ENCODE measurements at regions not wholly inside any gene's neighbourhood (a gene's known extent, or its start where the extent isn't known, plus 50 kb on each side); places are given as distances from the start of the nearest gene placed in this dataset.
"Not testable (repeated sequence)": the region's sequence is repeated elsewhere in the genome, so short reads cannot be mapped to it uniquely, and the experiment has no call there.

GRCh38 chr3:86766331-86766730, 224.6 kb downstream of the VGLL3 start:
- Histone ChIP-seq H3K4me3 (ENCODE audit: low read length) (no peak overlapping the region), H3K36me3 (ENCODE audit: control insufficient read depth in 2 of 3, insufficient read depth in 3 of 3, low read length in 3 of 3) (no peaks in the 10 kb centered on the region), H3K4me1 (ENCODE audit: control insufficient read depth in 2 of 2, insufficient read depth in 2 of 2, low read length in 2 of 2) (no peaks in the 10 kb centered on the region), H3K9me3 (ENCODE audit: control insufficient read depth in 2 of 3, low read length in 3 of 3) (no peaks in the 10 kb centered on the region), H3K27me3 (ENCODE audit: control insufficient read depth in 2 of 2, insufficient read depth in 2 of 2, low read length in 2 of 2) (no peaks in the 10 kb centered on the region), H3K27ac (ENCODE audit: low read depth, low read length) (no peak overlapping the region)
- H3K36me3 Mint-ChIP-seq: no peaks in the 10 kb centered on the region
- DNase-seq (no peak), ATAC-seq (no peak)
- intact Hi-C loops (cut with micrococcal nuclease): no loop called here
- ChIA-PET CTCF (no interaction called here), POLR2A (no interaction called here)
- H3K9me3 Mint-ChIP-seq: peaks cover 0 to 10% (median 0%) of the 10 kb centered on the region in 11 donors
- H3K4me1 Mint-ChIP-seq: no peaks in the 10 kb centered on the region
- H3K27me3 Mint-ChIP-seq: no peaks in the 10 kb centered on the region
- H3K27ac Mint-ChIP-seq: no peak overlapping the region
- no peak overlapping the region for H3K4me3 Mint-ChIP-seq

DNA sequence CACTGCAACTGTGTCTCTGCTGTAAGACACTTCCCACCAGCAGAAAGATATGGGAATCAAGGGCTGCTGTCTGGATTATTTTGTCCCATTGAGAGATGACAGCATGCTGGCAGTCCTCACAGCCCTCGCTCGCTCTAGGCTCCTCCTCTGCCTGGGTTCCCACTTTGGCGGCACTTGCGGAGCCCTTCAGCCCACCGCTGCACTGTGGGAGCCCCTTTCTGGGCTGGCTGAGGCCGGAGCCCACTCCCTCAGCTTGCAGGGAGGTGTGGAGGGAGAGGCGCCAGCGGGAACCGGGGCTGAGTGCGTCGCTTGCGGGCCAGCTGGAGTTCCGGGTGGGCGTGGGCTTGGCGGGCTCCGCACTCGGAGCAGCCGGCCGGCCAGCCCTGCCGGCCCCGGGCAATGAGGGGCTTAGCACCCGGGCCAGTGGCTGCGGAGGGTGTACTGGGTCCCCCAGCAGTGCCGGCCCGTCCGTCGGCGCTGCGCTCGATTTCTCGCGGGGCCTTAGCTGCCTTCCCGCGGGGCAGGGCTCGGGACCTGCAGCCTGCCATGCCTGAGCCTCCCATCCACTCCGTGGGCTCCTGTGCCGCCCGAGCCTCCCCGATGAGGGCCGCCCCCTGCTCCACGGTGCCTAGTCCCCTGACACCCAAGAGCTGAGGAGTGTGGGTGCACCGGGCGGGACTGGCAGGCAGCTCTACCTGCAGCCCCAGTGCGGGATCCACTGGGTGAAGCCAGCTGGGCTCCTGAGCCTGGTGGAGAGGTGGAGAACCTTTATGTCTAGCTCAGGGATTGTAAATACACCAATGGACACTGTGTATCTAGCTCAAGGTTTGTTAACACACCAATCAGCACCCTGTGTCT, 233.4 kb downstream of the VGLL3 start:
- CTCF ChIA-PET; ATAC-seq; POLR2A ChIA-PET; H3K4me3 ChIP-seq (ENCODE audit: low read length); H3K9me3 ChIP-seq (ENCODE audit: control insufficient read depth in 2 of 3, low read length in 3 of 3); H3K27me3 ChIP-seq (ENCODE audit: control insufficient read depth in 2 of 2, insufficient read depth in 2 of 2, low read length in 2 of 2); H3K4me1 ChIP-seq (ENCODE audit: control insufficient read depth in 2 of 2, insufficient read depth in 2 of 2, low read length in 2 of 2); H3K4me3 Mint-ChIP-seq; H3K27ac ChIP-seq (ENCODE audit: low read depth, low read length); H3K36me3 ChIP-seq (ENCODE audit: control insufficient read depth in 2 of 3, insufficient read depth in 3 of 3, low read length in 3 of 3); H3K27ac Mint-ChIP-seq; H3K4me1 Mint-ChIP-seq; DNase-seq; intact Hi-C loops (cut with micrococcal nuclease); H3K27me3 Mint-ChIP-seq; H3K36me3 Mint-ChIP-seq: not testable (repeated sequence)
- peaks cover 0 to 13% (median 6%) of the 10 kb centered on the region in 11 donors for H3K9me3 Mint-ChIP-seq

GRCh38 chr3:86748015-86748414, 242.9 kb downstream of the VGLL3 start:
- Mint-ChIP-seq H3K4me3 (no peak overlapping the region), H3K27me3 (no peaks in the 10 kb centered on the region), H3K9me3 (peaks cover 0 to 12% (median 5%) of the 10 kb centered on the region in 11 donors), H3K4me1 (no peaks in the 10 kb centered on the region), H3K36me3 (no peaks in the 10 kb centered on the region), H3K27ac (no peak overlapping the region)
- H3K4me3 ChIP-seq (ENCODE audit: low read length): no peak overlapping the region
- no peaks in the 10 kb centered on the region for H3K27me3 ChIP-seq (ENCODE audit: control insufficient read depth in 2 of 2, insufficient read depth in 2 of 2, low read length in 2 of 2)
- no peaks in the 10 kb centered on the region for H3K9me3 ChIP-seq (ENCODE audit: control insufficient read depth in 2 of 3, low read length in 3 of 3)
- DNase-seq: no peak
- POLR2A ChIA-PET: no interaction called here
- no peak for ATAC-seq
- intact Hi-C loops (cut with micrococcal nuclease): no loop called here
- no peaks in the 10 kb centered on the region for H3K4me1 ChIP-seq (ENCODE audit: control insufficient read depth in 2 of 2, insufficient read depth in 2 of 2, low read length in 2 of 2)
- no peak overlapping the region for H3K27ac ChIP-seq (ENCODE audit: low read depth, low read length)
- no peaks in the 10 kb centered on the region for H3K36me3 ChIP-seq (ENCODE audit: control insufficient read depth in 2 of 3, insufficient read depth in 3 of 3, low read length in 3 of 3)
- CTCF ChIA-PET: interaction anchor here (0.5 kb wide), 1 partner anchor 1171 kb away, joined by 3 read pairs; no protein-coding TSS in a partner anchor

- Histone ChIP-seq H3K27ac (ENCODE audit: low read depth, low read length) (no peak overlapping the region), H3K27me3 (ENCODE audit: control insufficient read depth in 2 of 2, insufficient read depth in 2 of 2, low read length in 2 of 2) (no peaks in the 10 kb centered on the region), H3K4me3 (ENCODE audit: low read length) (no peak overlapping the region), H3K9me3 (ENCODE audit: control insufficient read depth in 2 of 3, low read length in 3 of 3) (no peaks in the 10 kb centered on the region), H3K4me1 (ENCODE audit: control insufficient read depth in 2 of 2, insufficient read depth in 2 of 2, low read length in 2 of 2) (no peaks in the 10 kb centered on the region), H3K36me3 (ENCODE audit: control insufficient read depth in 2 of 3, insufficient read depth in 3 of 3, low read length in 3 of 3) (no peaks in the 10 kb centered on the region)
- H3K27me3 Mint-ChIP-seq: no peaks in the 10 kb centered on the region
- ATAC-seq (no peak), DNase-seq (no peak)
- H3K4me1 Mint-ChIP-seq: no peaks in the 10 kb centered on the region
- ChIA-PET CTCF (no interaction called here), POLR2A (no interaction called here)
- intact Hi-C loops (cut with micrococcal nuclease): no loop called here
- no peak overlapping the region for H3K4me3 Mint-ChIP-seq
- H3K9me3 Mint-ChIP-seq: peaks cover 0 to 7% (median 3%) of the 10 kb centered on the region in 11 donors
- H3K27ac Mint-ChIP-seq: no peak overlapping the region
- H3K36me3 Mint-ChIP-seq: no peaks in the 10 kb centered on the region
Measured at GRCh38 chr3:86744051-86744450, 246.9 kb downstream of the VGLL3 start.

- intact Hi-C loops (cut with micrococcal nuclease): no loop called here
- H3K36me3 Mint-ChIP-seq: no peaks in the 10 kb centered on the region
- H3K4me3 Mint-ChIP-seq: no peak overlapping the region
- H3K27me3 ChIP-seq (ENCODE audit: control insufficient read depth in 2 of 2, insufficient read depth in 2 of 2, low read length in 2 of 2): no peaks in the 10 kb centered on the region
- no peaks in the 10 kb centered on the region for H3K27me3 Mint-ChIP-seq
- peaks cover 0 to 5% (median 1%) of the 10 kb centered on the region in 11 donors for H3K9me3 Mint-ChIP-seq
- H3K9me3 ChIP-seq (ENCODE audit: control insufficient read depth in 2 of 3, low read length in 3 of 3): no peaks in the 10 kb centered on the region
- no peak overlapping the region for H3K27ac Mint-ChIP-seq
- ChIA-PET POLR2A (no interaction called here), CTCF (no interaction called here)
- no peak for ATAC-seq
- H3K27ac ChIP-seq (ENCODE audit: low read depth, low read length): no peak overlapping the region
- H3K4me1 ChIP-seq (ENCODE audit: control insufficient read depth in 2 of 2, insufficient read depth in 2 of 2, low read length in 2 of 2): no peaks in the 10 kb centered on the region
- H3K4me3 ChIP-seq (ENCODE audit: low read length): no peak overlapping the region
- H3K36me3 ChIP-seq (ENCODE audit: control insufficient read depth in 2 of 3, insufficient read depth in 3 of 3, low read length in 3 of 3): no peaks in the 10 kb centered on the region
- H3K4me1 Mint-ChIP-seq: no peaks in the 10 kb centered on the region
- DNase-seq: no peak
Measured at GRCh38 chr3:86743233-86743632, 247.7 kb downstream of the VGLL3 start.

- Histone ChIP-seq H3K9me3 (ENCODE audit: control insufficient read depth in 2 of 3, low read length in 3 of 3) (no peaks in the 10 kb centered on the region), H3K4me3 (ENCODE audit: low read length) (no peak overlapping the region), H3K36me3 (ENCODE audit: control insufficient read depth in 2 of 3, insufficient read depth in 3 of 3, low read length in 3 of 3) (no peaks in the 10 kb centered on the region), H3K27ac (ENCODE audit: low read depth, low read length) (no peak overlapping the region), H3K4me1 (ENCODE audit: control insufficient read depth in 2 of 2, insufficient read depth in 2 of 2, low read length in 2 of 2) (no peaks in the 10 kb centered on the region), H3K27me3 (ENCODE audit: control insufficient read depth in 2 of 2, insufficient read depth in 2 of 2, low read length in 2 of 2) (no peaks in the 10 kb centered on the region)
- CTCF ChIA-PET: no interaction called here
- H3K27me3 Mint-ChIP-seq: no peaks in the 10 kb centered on the region
- no peak overlapping the region for H3K27ac Mint-ChIP-seq
- DNase-seq: no peak
- ATAC-seq: no peak
- peaks cover 0 to 1% (median 0%) of the 10 kb centered on the region in 11 donors for H3K9me3 Mint-ChIP-seq
- intact Hi-C loops (cut with micrococcal nuclease): no loop called here
- POLR2A ChIA-PET: no interaction called here
- no peak overlapping the region for H3K4me3 Mint-ChIP-seq
- no peaks in the 10 kb centered on the region for H3K4me1 Mint-ChIP-seq
- no peaks in the 10 kb centered on the region for H3K36me3 Mint-ChIP-seq
Measured at GRCh38 chr3:86740751-86741150, 250.2 kb downstream of the VGLL3 start.

GRCh38 chr3:86739244-86739643, 251.7 kb downstream of the VGLL3 start:
- CTCF ChIA-PET: no interaction called here
- Mint-ChIP-seq H3K9me3 (peaks cover 0 to 4% (median 0%) of the 10 kb centered on the region in 11 donors), H3K27ac (no peak overlapping the region), H3K4me3 (no peak overlapping the region), H3K4me1 (no peaks in the 10 kb centered on the region), H3K36me3 (no peaks in the 10 kb centered on the region), H3K27me3 (no peaks in the 10 kb centered on the region)
- Histone ChIP-seq H3K36me3 (ENCODE audit: control insufficient read depth in 2 of 3, insufficient read depth in 3 of 3, low read length in 3 of 3) (no peaks in the 10 kb centered on the region), H3K4me1 (ENCODE audit: control insufficient read depth in 2 of 2, insufficient read depth in 2 of 2, low read length in 2 of 2) (no peaks in the 10 kb centered on the region), H3K4me3 (ENCODE audit: low read length) (no peak overlapping the region), H3K27me3 (ENCODE audit: control insufficient read depth in 2 of 2, insufficient read depth in 2 of 2, low read length in 2 of 2) (no peaks in the 10 kb centered on the region), H3K9me3 (ENCODE audit: control insufficient read depth in 2 of 3, low read length in 3 of 3) (no peaks in the 10 kb centered on the region), H3K27ac (ENCODE audit: low read depth, low read length) (no peak overlapping the region)
- POLR2A ChIA-PET: no interaction called here
- intact Hi-C loops (cut with micrococcal nuclease): no loop called here
- DNase-seq (no peak), ATAC-seq (no peak)
